ENCODE measurements at regions not wholly inside any gene's neighbourhood (a gene's known extent, or its start where the extent isn't known, plus 50 kb on each side); places are given as distances from the start of the nearest gene placed in this dataset.

DNA sequence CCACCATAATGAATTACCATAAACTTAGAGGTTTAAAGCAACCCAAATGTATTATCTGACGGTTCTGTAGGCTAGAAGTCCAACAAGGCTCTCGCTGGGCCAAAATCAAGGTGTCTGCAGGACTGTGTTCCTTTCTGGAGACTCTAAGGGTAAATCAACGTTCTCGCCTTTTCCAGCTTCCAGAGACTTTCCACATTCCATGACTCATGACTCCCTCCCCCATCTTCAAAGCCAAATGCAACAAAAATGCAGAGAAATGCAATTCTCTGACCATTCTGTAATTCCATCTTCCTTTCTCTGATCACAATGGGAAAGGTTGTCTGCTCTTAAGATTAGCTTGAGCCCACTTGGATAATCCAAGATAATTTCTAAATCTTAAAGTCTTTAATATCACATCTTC lies 287.1 kb downstream of the LTN1 start:
- no peak overlapping the region for H2BK120ac ChIP-seq (ENCODE audit: low read depth, low read length)
- H3K9me3 ChIP-seq (ENCODE audit: control insufficient read depth, low read length), result peaks cover 15% of the 10 kb centered on the region

DNA sequence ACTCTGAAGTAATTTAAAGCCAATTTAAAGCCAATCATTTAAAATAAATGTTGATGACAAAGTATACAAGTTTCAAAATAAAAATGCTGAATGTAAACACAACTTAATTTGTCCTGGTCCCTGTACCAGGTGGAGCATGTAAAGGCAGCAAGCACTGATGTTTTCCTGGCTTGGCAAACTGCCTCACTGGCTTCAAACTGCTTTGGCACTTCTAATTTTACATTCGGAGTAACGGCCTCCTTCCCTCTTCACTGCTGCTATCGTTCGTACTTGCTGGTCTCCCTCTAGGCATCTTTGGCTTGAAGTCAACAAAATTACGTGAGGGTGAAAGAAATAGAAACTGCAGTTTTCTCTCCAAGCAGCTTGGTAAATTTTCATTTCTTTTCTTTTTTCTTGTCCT lies 287.9 kb downstream of the LTN1 start:
- Histone ChIP-seq H3K9ac (ENCODE audit: low read length) (no peak overlapping the region), H2AFZ (ENCODE audit: low read depth, low read length) (no peak overlapping the region), H2BK12ac (ENCODE audit: low read length in 2 of 2) (no peak overlapping the region), H3K27ac (ENCODE audit: low read length, poor library complexity, severe bottlenecking) (no peak overlapping the region), H4K8ac (ENCODE audit: low read length) (no peak overlapping the region), H3K23ac (ENCODE audit: low read length in 2 of 2) (no peak overlapping the region), H2BK5ac (ENCODE audit: low read depth, low read length, poor library complexity, severe bottlenecking) (no peak overlapping the region), H3K36me3 (ENCODE audit: control insufficient read depth in 1 of 2, insufficient read depth in 2 of 2, low read depth in 1 of 2, low read length in 2 of 2) (no peaks in the 10 kb centered on the region), H4K91ac (ENCODE audit: low read length) (no peak overlapping the region), H2AK5ac (ENCODE audit: low read length, severe bottlenecking) (no peak overlapping the region), H2BK15ac (ENCODE audit: low read depth, poor library complexity, severe bottlenecking) (no peak overlapping the region), H3K4ac (ENCODE audit: low read depth in 1 of 2, low read length in 2 of 2) (no peak overlapping the region), H3K18ac (ENCODE audit: low read depth in 1 of 2, low read length in 2 of 2) (no peak overlapping the region), H3K27me3 (ENCODE audit: control insufficient read depth in 1 of 2, insufficient read depth in 1 of 2, low read length in 2 of 2) (no peaks in the 10 kb centered on the region), H3K4me2 (ENCODE audit: low read length, poor library complexity, severe bottlenecking) (no peak overlapping the region), H3K9me3 (ENCODE audit: control insufficient read depth, low read length) (peaks cover 15% of the 10 kb centered on the region), H3K4me1 (ENCODE audit: control insufficient read depth, insufficient read depth, low read depth, low read length) (no peaks in the 10 kb centered on the region), H3K14ac (ENCODE audit: low read length in 2 of 2) (no peak overlapping the region), H3K4me3 (ENCODE audit: insufficient read depth in 1 of 2, low read depth in 1 of 2, low read length in 2 of 2) (no peak overlapping the region), H2BK120ac (ENCODE audit: low read depth, low read length) (no peak overlapping the region), H3K79me1 (replicated peaks; ENCODE audit: low read length, poor library complexity, severe bottlenecking) (no peaks in the 10 kb centered on the region)
- DNase-seq, result no peak
- WGBS, result 92% methylated on average over 5 of the region's 5 CpGs

More for the DNA sequence above, 287.1 kb downstream of the LTN1 start:
- Histone ChIP-seq H3K36me3 (ENCODE audit: control insufficient read depth in 1 of 2, insufficient read depth in 2 of 2, low read depth in 1 of 2, low read length in 2 of 2) (no peaks in the 10 kb centered on the region), H3K4me1 (ENCODE audit: control insufficient read depth, insufficient read depth, low read depth, low read length) (no peaks in the 10 kb centered on the region), H3K18ac (ENCODE audit: low read depth in 1 of 2, low read length in 2 of 2) (no peak overlapping the region), H2AFZ (ENCODE audit: low read depth, low read length) (no peak overlapping the region), H3K14ac (ENCODE audit: low read length in 2 of 2) (no peak overlapping the region), H3K23ac (ENCODE audit: low read length in 2 of 2) (no peak overlapping the region), H3K4me3 (ENCODE audit: insufficient read depth in 1 of 2, low read depth in 1 of 2, low read length in 2 of 2) (no peak overlapping the region), H4K8ac (ENCODE audit: low read length) (no peak overlapping the region), H3K27ac (ENCODE audit: low read length, poor library complexity, severe bottlenecking) (no peak overlapping the region), H3K9ac (ENCODE audit: low read length) (no peak overlapping the region), H3K27me3 (ENCODE audit: control insufficient read depth in 1 of 2, insufficient read depth in 1 of 2, low read length in 2 of 2) (no peaks in the 10 kb centered on the region), H4K91ac (ENCODE audit: low read length) (no peak overlapping the region), H3K79me1 (replicated peaks; ENCODE audit: low read length, poor library complexity, severe bottlenecking) (no peaks in the 10 kb centered on the region), H2BK15ac (ENCODE audit: low read depth, poor library complexity, severe bottlenecking) (no peak overlapping the region), H3K4me2 (ENCODE audit: low read length, poor library complexity, severe bottlenecking) (no peak overlapping the region), H3K4ac (ENCODE audit: low read depth in 1 of 2, low read length in 2 of 2) (no peak overlapping the region), H2AK5ac (ENCODE audit: low read length, severe bottlenecking) (no peak overlapping the region), H2BK12ac (ENCODE audit: low read length in 2 of 2) (no peak overlapping the region), H2BK5ac (ENCODE audit: low read depth, low read length, poor library complexity, severe bottlenecking) (no peak overlapping the region)
- DNase-seq, result peak; percentile 6
- WGBS, result 77% methylated on average over 4 of the region's 4 CpGs

DNA sequence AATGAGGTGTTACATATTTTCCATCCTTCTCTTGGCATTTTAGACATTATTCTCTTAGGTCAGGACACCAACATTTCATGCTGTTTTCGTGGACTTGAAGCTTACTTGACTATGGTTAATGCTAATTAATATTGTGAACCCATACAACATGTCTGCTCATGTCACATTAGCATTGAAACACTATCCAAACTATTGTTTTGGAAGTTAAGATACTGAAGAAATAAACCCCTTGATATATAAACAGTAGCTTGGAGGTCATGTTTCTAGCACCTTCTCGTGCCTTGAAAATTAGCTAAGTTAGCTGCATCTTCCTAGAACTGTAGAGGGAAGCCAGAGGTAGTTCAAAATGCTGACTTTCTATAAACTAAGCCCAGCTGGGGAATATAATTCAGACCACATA lies 288.8 kb downstream of the LTN1 start:
- WGBS, result 44% methylated on average over 1 of the region's 2 CpGs
- no peak overlapping the region for H2BK120ac ChIP-seq (ENCODE audit: low read depth, low read length)

GRCh38 chr21:28699596-28700259 lies 292.9 kb downstream of the LTN1 start:
- Histone ChIP-seq H3K79me1 (replicated peaks; ENCODE audit: low read length, poor library complexity, severe bottlenecking) (no peaks in the 10 kb centered on the region), H3K4ac (ENCODE audit: low read depth in 1 of 2, low read length in 2 of 2) (no peak overlapping the region), H2BK5ac (ENCODE audit: low read depth, low read length, poor library complexity, severe bottlenecking) (no peak overlapping the region), H3K4me2 (ENCODE audit: low read length, poor library complexity, severe bottlenecking) (no peak overlapping the region), H3K4me3 (ENCODE audit: insufficient read depth in 1 of 2, low read depth in 1 of 2, low read length in 2 of 2) (no peak overlapping the region), H3K36me3 (ENCODE audit: control insufficient read depth in 1 of 2, insufficient read depth in 2 of 2, low read depth in 1 of 2, low read length in 2 of 2) (no peaks in the 10 kb centered on the region), H2AFZ (ENCODE audit: low read depth, low read length) (no peak overlapping the region), H3K18ac (ENCODE audit: low read depth in 1 of 2, low read length in 2 of 2) (no peak overlapping the region), H4K91ac (ENCODE audit: low read length) (no peak overlapping the region), H3K27me3 (ENCODE audit: control insufficient read depth in 1 of 2, insufficient read depth in 1 of 2, low read length in 2 of 2) (no peaks in the 10 kb centered on the region), H2BK12ac (ENCODE audit: low read length in 2 of 2) (no peak overlapping the region), H4K8ac (ENCODE audit: low read length) (no peak overlapping the region), H2BK120ac (ENCODE audit: low read depth, low read length) (no peak overlapping the region), H3K27ac (ENCODE audit: low read length, poor library complexity, severe bottlenecking) (no peak overlapping the region), H3K23ac (ENCODE audit: low read length in 2 of 2) (no peak overlapping the region), H3K9ac (ENCODE audit: low read length) (no peak overlapping the region), H2AK5ac (ENCODE audit: low read length, severe bottlenecking) (no peak overlapping the region), H3K4me1 (ENCODE audit: control insufficient read depth, insufficient read depth, low read depth, low read length) (no peaks in the 10 kb centered on the region), H3K9me3 (ENCODE audit: control insufficient read depth, low read length) (peaks cover 15% of the 10 kb centered on the region), H3K14ac (ENCODE audit: low read length in 2 of 2) (no peak overlapping the region), H2BK15ac (ENCODE audit: low read depth, poor library complexity, severe bottlenecking) (no peak overlapping the region)
- 83% methylated on average over 1 of the region's 3 CpGs for WGBS
- DNase-seq, result no peak

More for the DNA sequence above, 288.8 kb downstream of the LTN1 start:
- Histone ChIP-seq H3K27me3 (ENCODE audit: control insufficient read depth in 1 of 2, insufficient read depth in 1 of 2, low read length in 2 of 2) (no peaks in the 10 kb centered on the region), H2BK15ac (ENCODE audit: low read depth, poor library complexity, severe bottlenecking) (no peak overlapping the region), H3K14ac (ENCODE audit: low read length in 2 of 2) (no peak overlapping the region), H3K23ac (ENCODE audit: low read length in 2 of 2) (no peak overlapping the region), H3K18ac (ENCODE audit: low read depth in 1 of 2, low read length in 2 of 2) (no peak overlapping the region), H3K4me3 (ENCODE audit: insufficient read depth in 1 of 2, low read depth in 1 of 2, low read length in 2 of 2) (no peak overlapping the region), H3K4me1 (ENCODE audit: control insufficient read depth, insufficient read depth, low read depth, low read length) (no peaks in the 10 kb centered on the region), H2BK12ac (ENCODE audit: low read length in 2 of 2) (no peak overlapping the region), H2AFZ (ENCODE audit: low read depth, low read length) (no peak overlapping the region), H4K91ac (ENCODE audit: low read length) (no peak overlapping the region), H3K9me3 (ENCODE audit: control insufficient read depth, low read length) (peaks cover 15% of the 10 kb centered on the region), H4K8ac (ENCODE audit: low read length) (no peak overlapping the region), H3K4ac (ENCODE audit: low read depth in 1 of 2, low read length in 2 of 2) (no peak overlapping the region), H2AK5ac (ENCODE audit: low read length, severe bottlenecking) (no peak overlapping the region), H2BK5ac (ENCODE audit: low read depth, low read length, poor library complexity, severe bottlenecking) (no peak overlapping the region), H3K27ac (ENCODE audit: low read length, poor library complexity, severe bottlenecking) (no peak overlapping the region), H3K9ac (ENCODE audit: low read length) (no peak overlapping the region), H3K4me2 (ENCODE audit: low read length, poor library complexity, severe bottlenecking) (no peak overlapping the region), H3K79me1 (replicated peaks; ENCODE audit: low read length, poor library complexity, severe bottlenecking) (no peaks in the 10 kb centered on the region), H3K36me3 (ENCODE audit: control insufficient read depth in 1 of 2, insufficient read depth in 2 of 2, low read depth in 1 of 2, low read length in 2 of 2) (no peaks in the 10 kb centered on the region)
- DNase-seq, result no peak
